WERI-Rb-1 (cell line): ENCODE measurements at regions not wholly inside any gene's neighbourhood (a gene's known extent, or its start where the extent isn't known, plus 50 kb on each side); places are given as distances from the start of the nearest gene placed in this dataset.

Experiments
- DNase-seq: peaks from one replicate; pipeline ENCODE4 v3.0.0-alpha.2; 2020
- H3K27ac ChIP-seq: fragments of 250-450 bp; sonication (Bioruptor Pico); 2 replicates; pipeline ENCODE4 v1.5.1; 2020; ENCODE audit warnings: mild to moderate bottlenecking, moderate library complexity
- H3K27me3 ChIP-seq: fragments of 250-450 bp; sonication (Bioruptor Pico); 2 replicates; pipeline ENCODE4 v1.5.1; 2021; ENCODE audit warnings: mild to moderate bottlenecking, low read depth, moderate library complexity; ENCODE audit not compliant: insufficient read depth, severe bottlenecking
- H3K36me3 ChIP-seq: fragments of 250-450 bp; sonication (Bioruptor Pico); 2 replicates; pipeline ENCODE4 v1.5.1; 2020; ENCODE audit warnings: mild to moderate bottlenecking, moderate library complexity
- H3K4me3 ChIP-seq: 2 replicates; pipeline ENCODE4 v1.5.1; 2011; ENCODE audit warnings: low read depth, mild to moderate bottlenecking, control low read depth, low read length
- H3K9me3 ChIP-seq: fragments of 250-450 bp; sonication (Bioruptor Pico); 2 replicates; pipeline ENCODE4 v1.5.1; 2021; ENCODE audit warnings: mild to moderate bottlenecking, moderate library complexity; ENCODE audit not compliant: severe bottlenecking
- CTCF ChIP-seq: IDR thresholded peaks from 2 replicates; pipeline ENCODE4 v1.5.1; 2011; ENCODE audit warnings: low read depth, mild to moderate bottlenecking, control low read depth, inconsistent platforms, low read length

DNA sequence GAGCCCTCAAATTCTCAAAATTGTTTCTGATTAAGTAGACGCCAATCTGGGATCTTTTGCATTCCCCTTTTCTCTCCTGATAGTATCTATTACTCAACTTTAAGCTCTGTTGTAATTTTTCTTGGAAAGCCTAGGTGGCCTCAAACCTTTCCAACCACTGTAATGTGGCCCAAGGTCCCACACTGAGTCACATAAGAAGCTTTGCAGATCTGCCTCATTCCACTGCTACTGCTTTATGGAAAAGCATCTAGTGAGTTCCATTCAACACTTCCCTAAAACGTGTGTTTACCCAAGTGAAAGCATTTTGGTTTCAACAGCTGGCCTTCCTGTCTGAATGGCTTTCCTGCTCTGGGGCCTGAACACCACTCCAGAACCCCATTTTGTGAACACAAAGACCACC lies 493.6 kb upstream of the SPHKAP start:
- DNase-seq: no peak
- Histone ChIP-seq H3K36me3 (no peaks in the 10 kb centered on the region), H3K4me3 (no peak overlapping the region), H3K27me3 (peaks cover 22% of the 10 kb centered on the region), H3K27ac (no peak overlapping the region), H3K9me3 (no peaks in the 10 kb centered on the region)
- no peak for TF ChIP-seq CTCF

- H3K4me3 ChIP-seq: no peak overlapping the region
- H3K36me3 ChIP-seq: no peaks in the 10 kb centered on the region
- H3K27me3 ChIP-seq: peaks cover 27% of the 10 kb centered on the region
- DNase-seq: no peak
- H3K27ac ChIP-seq: no peak overlapping the region
- no peaks in the 10 kb centered on the region for H3K9me3 ChIP-seq
- TF ChIP-seq CTCF: no peak
Measured at GRCh38 chr2:228673876-228674554, 492.5 kb upstream of the SPHKAP start.

GRCh38 chr2:228669690-228670089 lies 488.2 kb upstream of the SPHKAP start:
- H3K27me3 ChIP-seq: peaks cover 29% of the 10 kb centered on the region
- no peak overlapping the region for H3K27ac ChIP-seq
- no peak for TF ChIP-seq CTCF
- DNase-seq: no peak
- no peak overlapping the region for H3K4me3 ChIP-seq
- H3K36me3 ChIP-seq: no peaks in the 10 kb centered on the region
- H3K9me3 ChIP-seq: no peaks in the 10 kb centered on the region

DNA sequence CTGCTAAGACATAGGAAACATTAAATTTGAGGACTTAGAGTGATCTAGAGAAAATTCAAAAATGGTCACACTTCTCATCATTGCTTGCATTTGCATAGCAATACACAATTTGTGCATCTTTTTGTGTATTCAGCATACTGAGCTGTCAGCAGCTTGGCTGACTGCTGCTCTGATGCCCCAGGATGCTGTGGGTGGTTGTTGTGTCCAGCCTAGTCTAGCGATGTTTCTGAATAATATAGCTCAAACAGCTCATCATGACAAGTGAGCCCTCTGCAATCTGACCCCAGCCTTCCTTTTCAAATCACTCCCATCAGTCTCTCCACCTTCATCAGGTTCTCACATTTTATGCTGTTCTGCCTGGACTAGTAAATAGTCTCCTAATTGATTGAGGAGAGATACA lies 483.7 kb upstream of the SPHKAP start:
- no peak overlapping the region for H3K27ac ChIP-seq
- H3K4me3 ChIP-seq: no peak overlapping the region
- H3K36me3 ChIP-seq: no peaks in the 10 kb centered on the region
- no peak for DNase-seq
- TF ChIP-seq CTCF: no peak
- H3K27me3 ChIP-seq: peaks cover 36% of the 10 kb centered on the region
- H3K9me3 ChIP-seq: no peaks in the 10 kb centered on the region

DNA sequence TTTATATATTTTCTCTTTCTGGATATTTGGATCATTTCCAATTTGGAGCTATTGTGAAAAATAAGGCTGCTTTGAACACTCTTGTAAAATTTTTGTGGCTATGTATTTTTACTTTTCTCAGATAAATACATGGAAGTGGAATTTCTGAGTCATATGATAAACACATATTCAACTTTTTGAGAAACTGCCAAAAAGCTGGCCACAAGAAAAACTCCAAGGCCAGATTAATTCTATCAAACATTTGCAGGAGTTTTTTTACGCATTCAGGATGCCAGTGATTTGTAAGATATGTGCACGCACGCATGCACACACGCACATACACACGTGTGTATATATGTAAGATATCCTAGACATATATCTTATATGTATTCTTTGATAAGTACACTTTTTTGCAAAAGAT lies 477.5 kb upstream of the SPHKAP start:
- peaks cover 34% of the 10 kb centered on the region for H3K27me3 ChIP-seq
- H3K36me3 ChIP-seq: no peaks in the 10 kb centered on the region
- DNase-seq: no peak
- no peak overlapping the region for H3K4me3 ChIP-seq
- no peaks in the 10 kb centered on the region for H3K9me3 ChIP-seq
- TF ChIP-seq CTCF: no peak
- no peak overlapping the region for H3K27ac ChIP-seq

- Histone ChIP-seq H3K4me3 (no peak overlapping the region), H3K36me3 (no peaks in the 10 kb centered on the region), H3K9me3 (no peaks in the 10 kb centered on the region), H3K27ac (no peak overlapping the region), H3K27me3 (peaks cover 34% of the 10 kb centered on the region)
- 0 out of 2 replicates have a peak, but pooled peaks have one; percentile 18 for TF ChIP-seq CTCF
- no peak for DNase-seq
Measured at GRCh38 chr2:228657807-228658402, 476.4 kb upstream of the SPHKAP start.
